ENCODE measurements at regions not wholly inside any gene's neighbourhood (a gene's known extent, or its start where the extent isn't known, plus 50 kb on each side); places are given as distances from the start of the nearest gene placed in this dataset.
"Not testable (repeated sequence)": the region's sequence is repeated elsewhere in the genome, so short reads cannot be mapped to it uniquely, and the experiment has no call there.

DNA sequence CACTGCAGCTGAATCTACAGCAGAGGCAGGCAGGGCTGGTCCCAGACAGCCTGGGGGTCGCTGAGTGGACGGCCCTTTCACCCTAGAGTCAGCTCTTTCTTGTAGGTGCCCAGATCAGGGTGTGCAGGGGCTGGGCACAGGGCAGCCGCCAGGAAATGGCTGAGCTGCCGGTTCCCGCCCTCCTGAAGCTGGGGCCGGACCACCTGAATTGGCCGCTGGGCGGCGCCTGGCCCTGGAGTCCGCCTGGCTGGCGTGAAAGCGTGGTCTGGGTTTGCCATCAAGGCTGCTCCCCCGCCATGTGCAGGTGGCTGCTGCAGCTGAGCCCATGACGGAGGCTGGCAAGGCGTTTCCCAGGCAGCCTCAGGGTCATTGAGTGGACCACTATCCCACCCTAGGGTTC lies 85.7 kb downstream of the POTEM start:
- DNase-seq (ENCODE audit: extremely low spot score in 2 of 2); intact Hi-C loops (cut with DNase I); H3K4me1 ChIP-seq; H3K36me3 ChIP-seq; H3K27ac ChIP-seq; H3K9me3 ChIP-seq; H3K4me3 ChIP-seq; H3K27me3 ChIP-seq: not testable (repeated sequence)

DNA sequence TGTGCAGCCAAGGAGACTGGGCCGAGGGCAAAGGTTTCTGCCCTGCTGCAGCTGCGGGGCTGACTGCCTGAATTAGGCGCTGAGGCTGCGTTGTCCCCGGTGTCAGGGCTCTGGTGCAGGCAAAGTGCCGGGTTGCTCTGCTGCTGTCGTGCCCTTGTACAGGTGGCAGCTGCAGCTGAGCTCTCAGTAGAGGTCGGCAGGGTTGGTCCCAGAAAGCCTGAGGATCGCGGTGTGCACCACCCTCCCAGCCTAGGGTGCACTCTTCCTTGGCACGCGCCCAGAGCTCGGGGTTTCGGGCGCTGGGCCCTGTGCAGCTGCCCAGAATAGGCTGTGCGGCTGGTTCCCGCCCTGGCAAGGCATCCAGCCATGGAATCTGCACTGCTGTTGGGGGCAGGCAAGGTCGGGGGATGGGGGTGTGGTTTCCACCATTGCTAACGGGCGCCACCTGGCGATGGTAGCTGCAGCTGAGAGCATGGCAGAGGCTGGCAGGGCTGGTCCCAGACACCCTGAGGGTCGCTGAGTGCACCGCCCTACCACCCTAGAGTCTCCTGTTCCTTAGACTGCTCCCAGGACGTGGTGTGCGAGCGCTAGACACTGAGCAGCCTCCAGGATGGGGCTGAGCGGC lies 86.3 kb downstream of the POTEM start:
- H3K36me3 ChIP-seq; DNase-seq (ENCODE audit: extremely low spot score in 2 of 2); H3K4me1 ChIP-seq; H3K9me3 ChIP-seq; H3K27me3 ChIP-seq; H3K4me3 ChIP-seq; H3K27ac ChIP-seq; intact Hi-C loops (cut with DNase I): not testable (repeated sequence)

GRCh38 chr14:19054108-19054721 lies 87.0 kb downstream of the POTEM start:
- H3K27me3 ChIP-seq; H3K9me3 ChIP-seq; H3K4me1 ChIP-seq; DNase-seq (ENCODE audit: extremely low spot score in 2 of 2); intact Hi-C loops (cut with DNase I); H3K36me3 ChIP-seq; H3K4me3 ChIP-seq; H3K27ac ChIP-seq: not testable (repeated sequence)

GRCh38 chr14:19054934-19055333 lies 87.7 kb downstream of the POTEM start:
- H3K27me3 ChIP-seq; DNase-seq (ENCODE audit: extremely low spot score in 2 of 2); H3K4me3 ChIP-seq; H3K27ac ChIP-seq; H3K36me3 ChIP-seq; H3K9me3 ChIP-seq; intact Hi-C loops (cut with DNase I); H3K4me1 ChIP-seq: not testable (repeated sequence)

GRCh38 chr14:19059066-19059465 lies 91.8 kb downstream of the POTEM start:
- H3K27me3 ChIP-seq; intact Hi-C loops (cut with DNase I); H3K9me3 ChIP-seq; H3K4me1 ChIP-seq; DNase-seq (ENCODE audit: extremely low spot score in 2 of 2); H3K36me3 ChIP-seq; H3K27ac ChIP-seq; H3K4me3 ChIP-seq: not testable (repeated sequence)

DNA sequence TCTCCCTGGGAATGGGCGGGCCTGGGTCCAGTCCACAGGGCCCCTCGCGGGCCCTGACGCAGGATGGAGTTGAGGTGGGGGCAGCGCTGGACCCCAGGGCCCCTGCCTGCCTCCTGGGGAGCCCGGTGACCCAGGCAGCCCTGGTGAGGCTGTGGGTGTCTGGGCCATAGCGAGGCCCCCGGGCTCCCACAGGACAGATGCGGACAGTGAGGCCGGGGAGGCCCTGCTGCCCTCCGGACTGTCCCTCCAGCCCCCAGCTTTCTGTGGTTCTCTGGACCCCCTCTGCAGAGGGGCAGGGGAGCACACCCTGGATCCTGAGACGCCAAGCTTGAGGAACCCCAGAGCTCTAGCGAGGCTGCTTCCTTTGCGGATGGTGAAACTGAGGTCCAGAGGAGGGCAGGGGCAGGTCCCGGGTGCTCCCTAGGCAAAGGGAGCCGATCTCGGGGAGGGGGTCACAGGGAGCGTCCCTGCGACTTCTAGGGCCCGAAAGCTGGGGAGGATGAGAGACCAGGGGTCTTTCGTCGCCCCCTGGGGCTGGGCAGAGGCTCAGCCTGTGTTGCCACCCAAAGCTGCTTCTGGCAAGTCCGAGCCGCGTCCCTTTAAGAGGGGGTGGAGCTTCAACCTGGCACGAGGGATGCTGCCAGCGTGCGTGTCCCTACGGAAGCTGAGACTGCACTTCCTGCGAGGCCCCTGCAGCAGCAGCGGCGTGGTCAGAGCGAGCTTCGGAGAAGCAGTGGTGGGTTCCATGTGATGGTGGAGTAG lies 94.6 kb downstream of the POTEM start:
- H3K4me3 ChIP-seq; H3K27me3 ChIP-seq; H3K27ac ChIP-seq; H3K36me3 ChIP-seq; intact Hi-C loops (cut with DNase I); DNase-seq (ENCODE audit: extremely low spot score in 2 of 2); H3K4me1 ChIP-seq; H3K9me3 ChIP-seq: not testable (repeated sequence)

GRCh38 chr14:19068957-19069356 lies 101.7 kb downstream of the POTEM start:
- H3K27ac ChIP-seq; H3K36me3 ChIP-seq; H3K27me3 ChIP-seq; DNase-seq (ENCODE audit: extremely low spot score in 2 of 2); H3K4me1 ChIP-seq; H3K4me3 ChIP-seq; H3K9me3 ChIP-seq; intact Hi-C loops (cut with DNase I): not testable (repeated sequence)

GRCh38 chr14:19072518-19072917 lies 105.3 kb downstream of the POTEM start:
- intact Hi-C loops (cut with DNase I), result not testable (repeated sequence)

GRCh38 chr14:19088632-19089031 lies 121.4 kb downstream of the POTEM start:
- H3K27me3 ChIP-seq; H3K4me1 ChIP-seq; DNase-seq (ENCODE audit: extremely low spot score in 2 of 2); H3K4me3 ChIP-seq; H3K27ac ChIP-seq; H3K9me3 ChIP-seq; intact Hi-C loops (cut with DNase I); H3K36me3 ChIP-seq: not testable (repeated sequence)

More at GRCh38 chr14:19072518-19072917, 105.3 kb downstream of the POTEM start:
- not testable (repeated sequence) for H3K9me3 ChIP-seq; H3K27me3 ChIP-seq; H3K36me3 ChIP-seq; H3K4me1 ChIP-seq; DNase-seq (ENCODE audit: extremely low spot score in 2 of 2); H3K4me3 ChIP-seq; H3K27ac ChIP-seq

DNA sequence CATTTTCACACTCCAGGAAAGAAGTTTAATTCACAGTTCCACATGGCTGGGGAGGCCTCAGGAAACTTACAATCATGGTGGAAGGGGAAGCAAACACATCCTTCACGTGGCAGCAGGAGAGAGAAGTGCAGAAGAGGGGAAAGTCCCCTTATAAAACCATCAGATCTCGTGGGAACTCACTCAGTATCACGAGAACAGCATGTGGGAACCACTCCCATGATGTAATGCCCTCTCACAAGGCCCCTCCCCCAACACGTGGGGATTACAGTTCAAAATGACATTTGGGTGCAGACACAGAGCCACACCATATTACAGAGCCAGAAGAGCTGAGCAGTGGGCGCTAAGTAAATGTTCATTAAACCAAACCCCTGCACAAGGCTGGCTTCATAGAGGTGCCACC lies 126.0 kb downstream of the POTEM start:
- intact Hi-C loops (cut with DNase I); H3K4me3 ChIP-seq; H3K9me3 ChIP-seq; H3K27ac ChIP-seq; H3K27me3 ChIP-seq; H3K36me3 ChIP-seq; DNase-seq (ENCODE audit: extremely low spot score in 2 of 2); H3K4me1 ChIP-seq: not testable (repeated sequence)

DNA sequence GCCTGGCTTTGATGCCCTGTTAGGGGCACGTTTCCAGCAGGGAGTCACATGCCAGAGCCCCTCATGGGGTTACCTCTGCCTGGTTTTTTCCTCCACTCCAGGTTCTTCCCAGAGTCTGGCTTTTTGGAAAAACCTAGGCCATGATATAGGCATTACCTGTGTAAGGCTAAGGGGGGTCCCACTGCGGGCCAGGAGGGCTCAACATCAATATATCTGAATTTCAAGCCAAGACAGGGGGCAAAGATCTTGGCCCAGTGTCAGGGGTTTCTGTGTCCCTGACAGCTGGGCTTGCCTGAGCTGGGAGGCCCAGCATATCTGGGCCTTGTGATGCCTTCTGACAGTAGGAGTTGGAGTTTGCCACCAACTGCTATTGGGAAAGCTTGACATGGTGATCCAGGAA lies 127.5 kb downstream of the POTEM start:
- H3K27ac ChIP-seq; H3K27me3 ChIP-seq; intact Hi-C loops (cut with DNase I); H3K4me3 ChIP-seq; H3K36me3 ChIP-seq; DNase-seq (ENCODE audit: extremely low spot score in 2 of 2); H3K4me1 ChIP-seq; H3K9me3 ChIP-seq: not testable (repeated sequence)

DNA sequence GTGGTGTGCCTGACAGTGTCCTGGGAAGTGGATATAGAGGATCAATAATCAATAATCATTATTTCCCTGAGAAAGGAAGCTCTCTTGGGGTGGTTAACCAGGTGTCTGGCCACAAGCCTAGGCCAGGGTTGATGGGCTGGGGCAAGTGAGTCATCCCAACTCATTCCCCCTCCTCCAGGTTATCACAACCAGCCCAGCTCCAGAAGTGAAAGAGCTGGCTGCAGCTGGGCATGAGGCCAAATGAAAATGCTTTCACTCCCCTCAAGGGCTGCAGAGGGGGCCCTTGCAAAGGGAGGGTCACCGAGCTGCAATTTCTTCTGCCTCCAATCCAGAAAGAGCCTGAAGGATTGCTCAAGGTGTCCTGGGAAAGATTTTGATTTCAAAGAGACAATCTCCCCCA lies 127.9 kb downstream of the POTEM start:
- H3K27me3 ChIP-seq; H3K36me3 ChIP-seq; H3K27ac ChIP-seq; DNase-seq (ENCODE audit: extremely low spot score in 2 of 2); H3K4me1 ChIP-seq; H3K9me3 ChIP-seq; intact Hi-C loops (cut with DNase I); H3K4me3 ChIP-seq: not testable (repeated sequence)

DNA sequence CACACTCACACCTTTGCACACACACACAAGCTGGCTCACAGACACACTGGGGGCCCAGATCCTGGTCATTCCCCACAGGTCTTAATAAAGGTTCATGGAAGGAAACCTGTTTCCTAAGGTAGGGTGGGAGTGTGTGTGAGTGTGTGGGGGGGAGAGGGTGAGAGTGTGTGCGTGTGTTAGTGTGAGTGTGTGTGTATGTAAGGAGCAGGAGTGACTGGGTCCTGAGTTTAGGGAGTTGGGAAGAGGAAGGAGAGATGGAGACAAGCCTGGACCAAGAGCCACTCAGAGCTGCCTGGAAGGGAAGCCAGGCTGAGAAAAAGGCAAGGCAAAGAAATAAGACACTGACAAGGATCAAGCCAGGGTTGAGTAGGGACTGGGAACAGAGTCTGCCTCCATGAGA lies 129.2 kb downstream of the POTEM start:
- H3K4me3 ChIP-seq; H3K27ac ChIP-seq; H3K36me3 ChIP-seq; H3K4me1 ChIP-seq; H3K27me3 ChIP-seq; intact Hi-C loops (cut with DNase I); H3K9me3 ChIP-seq: not testable (repeated sequence)
- DNase-seq (ENCODE audit: extremely low spot score in 2 of 2), result peak in 1 of 2 donors; percentile 40

GRCh38 chr14:19096876-19097275 lies 129.6 kb downstream of the POTEM start:
- intact Hi-C loops (cut with DNase I); H3K4me3 ChIP-seq; H3K27ac ChIP-seq; H3K27me3 ChIP-seq; H3K36me3 ChIP-seq; H3K9me3 ChIP-seq; H3K4me1 ChIP-seq: not testable (repeated sequence)
- DNase-seq (ENCODE audit: extremely low spot score in 2 of 2), result peak in 1 of 2 donors; percentile 70
